Astrocyte of the cerebellum (primary cell): ENCODE measurements at regions not wholly inside any gene's neighbourhood (a gene's known extent, or its start where the extent isn't known, plus 50 kb on each side); places are given as distances from the start of the nearest gene placed in this dataset.

ENCODE experiments used
- DNase-seq: peaks from one replicate; pipeline ENCODE4 v3.0.0-alpha.2; 2011; ENCODE audit warnings: low read depth
- H3K4me3 ChIP-seq: 2 replicates; pipeline ENCODE4 v1.5.1; 2011; ENCODE audit warnings: mild to moderate bottlenecking, low read depth, low read length, moderate library complexity
- CTCF ChIP-seq: IDR thresholded peaks from 2 replicates; pipeline ENCODE4 v1.5.1; 2012; ENCODE audit warnings: low read length, low read depth, moderate library complexity, mild to moderate bottlenecking; ENCODE audit errors: missing control alignments
- in situ Hi-C: cut with HindIII; loops from 2 replicates; pipeline ENCODE4 v1.10.0; 2017; ENCODE audit warnings: low sequenced_read_pairs

DNA sequence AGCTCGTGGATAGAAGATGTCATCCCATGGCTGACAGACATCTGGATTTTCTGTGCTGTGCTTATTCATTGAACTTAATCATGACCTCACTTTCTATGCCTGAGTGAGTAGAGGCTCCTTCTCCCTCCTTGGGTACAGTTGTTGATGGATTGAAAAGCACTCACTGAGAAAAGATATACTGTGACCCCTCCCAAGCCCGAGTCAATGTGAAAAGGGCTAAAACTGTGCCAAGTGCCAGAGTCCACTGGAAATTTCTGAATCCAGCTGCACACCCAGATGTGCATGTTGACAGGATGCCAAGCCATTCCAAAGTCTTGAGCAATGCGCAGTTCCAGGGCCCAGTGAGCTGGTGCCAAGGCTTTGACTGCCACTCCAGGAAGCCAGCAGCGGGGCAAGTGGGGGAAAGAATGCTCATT, 473.0 kb downstream of the NTRK2 start:
- in situ Hi-C loops: no loop called here
- no peak overlapping the region for H3K4me3 ChIP-seq
- no peak for TF ChIP-seq CTCF
- DNase-seq: no peak

DNA sequence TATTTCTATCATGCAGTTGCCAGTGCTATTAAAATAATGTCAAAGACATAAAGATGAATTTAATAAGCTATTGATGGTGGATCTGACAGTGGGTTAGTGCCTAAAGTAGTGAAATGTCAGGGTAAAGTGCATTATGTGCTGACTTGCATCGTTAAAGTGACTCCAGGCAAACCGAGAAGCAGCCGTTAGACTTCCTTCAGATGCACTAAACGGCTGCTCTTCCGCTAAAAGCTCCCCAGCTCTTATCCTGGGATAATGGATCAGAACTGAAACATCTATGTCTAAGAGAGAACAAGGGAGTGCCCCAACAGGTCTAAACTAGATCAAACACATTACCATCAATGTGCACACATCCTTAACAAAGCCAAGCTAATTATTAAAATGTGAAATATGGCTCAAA, 468.2 kb downstream of the NTRK2 start:
- in situ Hi-C loops: no loop called here
- no peak for TF ChIP-seq CTCF
- no peak for DNase-seq
- no peak overlapping the region for H3K4me3 ChIP-seq

DNA sequence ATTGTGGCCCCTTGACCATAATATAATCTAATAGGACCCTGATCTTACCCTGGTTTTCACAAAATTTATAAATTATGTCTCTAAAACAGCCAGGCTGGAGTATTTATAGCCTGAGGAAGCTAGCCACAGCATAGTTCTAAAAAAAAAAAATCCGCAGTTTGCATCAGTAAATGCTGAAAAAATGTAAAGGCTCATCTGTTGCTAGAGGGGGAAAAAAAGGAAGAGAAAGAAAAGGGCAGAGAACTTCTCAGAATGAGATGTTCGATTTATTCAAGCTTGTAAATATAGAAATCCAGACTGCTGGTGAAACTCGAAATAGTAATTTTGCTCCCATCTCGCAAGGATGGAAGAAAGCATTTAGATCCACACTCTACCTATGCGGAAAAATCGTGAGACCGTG, 467.5 kb downstream of the NTRK2 start:
- no peak for DNase-seq
- in situ Hi-C loops: no loop called here
- TF ChIP-seq CTCF: no peak
- no peak overlapping the region for H3K4me3 ChIP-seq

GRCh38 chr9:85136507-85136906, 467.0 kb downstream of the NTRK2 start:
- in situ Hi-C loops: no loop called here
- no peak for TF ChIP-seq CTCF
- no peak overlapping the region for H3K4me3 ChIP-seq
- no peak for DNase-seq

DNA sequence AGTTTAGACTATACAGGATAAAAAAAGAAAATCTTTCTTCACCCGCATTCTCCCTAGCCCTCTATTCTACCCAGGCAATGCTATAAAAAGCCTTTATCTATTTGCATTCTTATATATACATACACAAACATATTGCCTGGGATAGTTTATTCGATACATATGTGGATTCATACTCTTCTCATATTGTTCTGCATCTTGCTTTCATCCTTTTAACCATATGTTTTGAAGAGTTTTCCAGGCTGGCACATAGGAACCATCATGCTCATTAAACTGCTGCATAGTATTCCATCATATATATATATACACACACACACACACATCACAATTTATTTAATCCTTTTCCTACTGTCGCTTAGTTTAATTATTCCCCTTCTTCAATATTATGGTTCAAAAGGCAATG, 461.2 kb downstream of the NTRK2 start:
- no peak for TF ChIP-seq CTCF
- no peak for DNase-seq
- H3K4me3 ChIP-seq: no peak overlapping the region
- in situ Hi-C loops: no loop called here

DNA sequence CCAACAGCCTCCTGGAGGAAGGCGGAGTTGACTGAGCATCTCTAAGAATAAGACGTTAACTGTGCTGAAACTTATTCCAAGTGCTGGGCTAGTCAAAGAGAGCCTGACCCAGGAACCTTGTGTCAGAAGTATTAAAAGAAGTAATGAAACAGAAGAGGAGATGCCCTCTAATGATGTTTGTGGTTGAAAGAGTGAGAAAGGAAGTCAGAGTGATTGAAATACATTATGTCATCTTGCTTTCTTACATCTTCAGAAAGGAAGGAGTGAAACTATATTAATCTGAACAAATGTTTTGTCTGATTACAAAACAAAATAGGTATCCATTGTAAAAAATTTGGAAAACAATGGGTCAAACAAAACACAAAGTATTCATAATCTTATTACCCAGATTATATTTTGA, 460.7 kb downstream of the NTRK2 start:
- DNase-seq: no peak
- no peak for TF ChIP-seq CTCF
- no peak overlapping the region for H3K4me3 ChIP-seq
- in situ Hi-C loops: no loop called here

DNA sequence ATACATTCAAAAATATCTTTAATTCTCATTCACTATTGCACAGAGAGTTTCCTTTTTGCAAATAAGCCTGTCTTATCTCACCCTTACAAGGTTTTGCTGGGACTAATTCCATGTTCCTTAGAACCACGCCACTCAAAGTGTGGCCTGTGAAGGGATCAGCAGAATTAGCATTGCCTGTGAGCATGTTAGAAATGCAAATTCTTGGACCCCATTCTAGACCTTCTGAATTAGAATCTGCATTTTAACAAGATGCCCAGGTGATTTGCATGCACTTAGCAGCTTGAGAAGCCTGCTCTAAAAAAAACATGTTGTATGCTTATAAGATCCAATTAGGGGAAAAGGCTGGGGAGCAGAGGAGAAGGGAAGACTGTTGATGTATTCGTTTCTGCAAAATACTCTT, 460.0 kb downstream of the NTRK2 start:
- in situ Hi-C loops: no loop called here
- no peak overlapping the region for H3K4me3 ChIP-seq
- TF ChIP-seq CTCF: no peak
- no peak for DNase-seq
